ENCODE measurements at regions not wholly inside any gene's neighbourhood (a gene's known extent, or its start where the extent isn't known, plus 50 kb on each side); places are given as distances from the start of the nearest gene placed in this dataset.
"Not testable (repeated sequence)": the region's sequence is repeated elsewhere in the genome, so short reads cannot be mapped to it uniquely, and the experiment has no call there.

DNA sequence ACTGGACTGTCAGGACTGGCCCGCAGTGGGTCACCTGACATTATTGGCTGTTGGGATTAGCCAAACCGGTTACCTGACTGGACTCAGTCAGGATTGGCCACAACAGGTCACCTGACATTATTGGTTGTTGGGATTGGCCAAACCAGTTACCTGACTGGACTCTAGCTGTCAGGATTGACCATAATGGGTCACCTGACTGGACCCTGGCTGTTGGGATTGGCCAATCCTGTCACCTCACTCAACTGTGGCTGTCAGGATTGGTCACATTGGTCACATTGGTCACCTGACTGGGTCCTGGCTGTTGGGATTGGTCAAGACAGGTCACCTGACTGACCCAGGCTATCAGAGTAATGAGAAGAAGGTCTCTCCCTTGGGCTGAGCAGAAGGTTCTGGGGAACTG, 207.7 kb upstream of the SDK2 start:
- DNase-seq = no peak
- TF ChIP-seq CTCF (IDR thresholded peaks at IDR 0.05) = no peak
- Histone ChIP-seq H3K27me3 (ENCODE audit: low read depth) (no peaks in the 10 kb centered on the region), H3K4me1 (no peaks in the 10 kb centered on the region), H3K4me3 (no peak overlapping the region), H3K27ac (no peak overlapping the region), H3K36me3 (no peaks in the 10 kb centered on the region), H3K9me3 (no peaks in the 10 kb centered on the region)
- intact Hi-C loops (cut with DNase I) = no loop called here
- ATAC-seq = no peak

DNA sequence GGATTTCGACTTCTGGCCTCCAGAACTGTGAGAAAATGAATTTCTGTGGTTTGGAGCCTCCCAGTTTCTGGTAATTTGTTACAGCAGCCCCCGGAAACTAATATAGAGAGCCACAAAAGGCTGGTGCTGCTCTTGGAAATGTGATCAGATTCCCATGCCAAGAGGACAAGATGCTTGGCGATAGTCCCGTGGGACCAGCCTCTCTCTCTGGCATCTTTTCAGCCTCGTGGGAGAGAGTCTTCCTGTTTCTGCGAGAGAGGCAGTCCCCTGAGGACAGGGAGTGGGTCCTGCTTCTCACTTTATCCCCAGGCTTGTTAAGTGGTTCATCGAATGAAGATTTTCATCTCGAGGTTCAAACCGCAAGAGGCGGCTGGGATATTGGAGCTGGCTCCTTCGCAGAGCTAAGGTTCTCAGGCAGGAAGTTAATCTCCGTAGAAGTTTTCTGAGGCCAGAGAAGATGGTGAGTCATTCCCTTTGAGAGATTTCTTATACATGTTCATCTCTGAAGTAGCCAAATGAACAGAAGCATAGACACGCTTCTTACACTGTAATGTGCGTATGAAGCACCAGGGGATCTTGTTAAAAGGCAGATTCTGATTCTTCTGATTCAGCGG, 211.6 kb upstream of the SDK2 start:
- Histone ChIP-seq H3K4me1 (no peaks in the 10 kb centered on the region), H3K9me3 (no peaks in the 10 kb centered on the region), H3K27ac (no peak overlapping the region), H3K4me3 (no peak overlapping the region), H3K27me3 (ENCODE audit: low read depth) (peaks cover 5% of the 10 kb centered on the region), H3K36me3 (no peaks in the 10 kb centered on the region)
- TF ChIP-seq CTCF (IDR thresholded peaks at IDR 0.05) = no peak
- ATAC-seq (no peak), DNase-seq (no peak)
- intact Hi-C loops (cut with DNase I) = no loop called here

DNA sequence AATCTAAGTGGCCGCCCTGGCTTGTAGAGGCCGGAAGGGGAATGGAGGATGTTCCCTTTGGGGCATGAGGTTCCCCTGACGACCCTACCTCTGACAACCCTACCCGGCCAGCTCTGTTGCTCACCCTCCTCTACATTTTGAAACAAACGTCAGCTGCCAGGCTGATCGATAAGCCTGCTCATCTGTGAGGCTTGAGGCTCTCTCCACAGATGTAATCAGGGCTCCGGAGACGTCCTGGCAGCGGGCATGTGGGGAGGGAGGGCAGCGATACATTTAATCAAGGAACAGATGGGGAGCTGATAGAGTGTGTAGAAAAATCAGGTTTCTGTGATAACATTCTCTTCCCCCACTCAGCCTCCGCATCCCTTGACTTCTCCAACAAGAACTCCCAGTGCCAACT, 212.3 kb upstream of the SDK2 start:
- no peak overlapping the region for H3K4me3 ChIP-seq
- DNase-seq (no peak), ATAC-seq (no peak)
- H3K27ac ChIP-seq = no peak overlapping the region
- H3K36me3 ChIP-seq = no peaks in the 10 kb centered on the region
- H3K27me3 ChIP-seq (ENCODE audit: low read depth) = peaks cover 5% of the 10 kb centered on the region
- no peaks in the 10 kb centered on the region for H3K9me3 ChIP-seq
- TF ChIP-seq CTCF (IDR thresholded peaks at IDR 0.05) = no peak
- intact Hi-C loops (cut with DNase I) = no loop called here
- H3K4me1 ChIP-seq = no peaks in the 10 kb centered on the region

DNA sequence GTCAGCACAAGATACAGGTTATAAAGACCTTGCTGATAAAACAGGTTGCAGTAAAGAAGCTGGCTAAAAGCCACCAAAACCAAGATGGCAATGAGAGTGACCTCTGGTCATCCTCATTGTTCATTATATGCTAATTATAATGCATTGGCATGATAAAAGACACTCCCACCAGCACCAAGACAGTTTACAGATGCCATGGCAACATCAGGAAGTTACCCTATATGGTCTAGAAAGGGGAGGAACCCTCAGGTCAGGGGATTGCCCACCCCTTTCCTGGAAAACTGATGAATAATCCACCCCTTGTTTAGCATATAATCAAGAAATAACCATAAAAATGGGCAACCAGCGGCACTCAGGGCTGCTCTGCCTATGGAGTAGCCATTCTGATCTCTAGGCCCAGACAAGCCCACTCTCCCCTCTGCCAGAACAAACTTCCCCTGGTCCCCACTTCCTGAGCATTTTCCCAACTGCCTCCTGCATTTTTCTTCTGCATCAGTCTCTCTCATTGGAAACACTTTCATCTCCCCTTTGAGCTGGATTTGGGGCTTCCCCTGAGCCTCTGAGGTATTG, 215.3 kb upstream of the SDK2 start:
- DNase-seq; H3K36me3 ChIP-seq; H3K27me3 ChIP-seq (ENCODE audit: low read depth); H3K9me3 ChIP-seq; intact Hi-C loops (cut with DNase I); H3K4me3 ChIP-seq; ATAC-seq; H3K27ac ChIP-seq; H3K4me1 ChIP-seq: not testable (repeated sequence)

GRCh38 chr17:73861543-73861942, 217.3 kb upstream of the SDK2 start:
- intact Hi-C loops (cut with DNase I) = no loop called here

More at GRCh38 chr17:73861543-73861942, 217.3 kb upstream of the SDK2 start:
- H3K36me3 ChIP-seq = no peaks in the 10 kb centered on the region
- no peaks in the 10 kb centered on the region for H3K9me3 ChIP-seq
- ATAC-seq (no peak), DNase-seq (no peak)
- no peaks in the 10 kb centered on the region for H3K4me1 ChIP-seq
- H3K4me3 ChIP-seq = no peak overlapping the region
- peaks cover 5% of the 10 kb centered on the region for H3K27me3 ChIP-seq (ENCODE audit: low read depth)
- TF ChIP-seq CTCF (IDR thresholded peaks at IDR 0.05) = no peak
- no peak overlapping the region for H3K27ac ChIP-seq
